CD4-positive, CD25-positive, alpha-beta regulatory T cell (primary cell): ENCODE measurements at regions not wholly inside any gene's neighbourhood (a gene's known extent, or its start where the extent isn't known, plus 50 kb on each side); places are given as distances from the start of the nearest gene placed in this dataset.
"Not testable (repeated sequence)": the region's sequence is repeated elsewhere in the genome, so short reads cannot be mapped to it uniquely, and the experiment has no call there.

Experiments used
- ATAC-seq, 2 donors: fragments of 150-1000 bp; cut with Tn5 transposase; one replicate each; pipeline ENCODE4 v1.10.0; 2021; ENCODE audit warnings: low read depth in 2 of 2, moderate number of reproducible peaks in 2 of 2, moderate library complexity in 1 of 2
- DNase-seq, 3 donors: peaks; one replicate each; pipeline versions ENCODE4 v3.0.0 to v3.0.0-alpha.2; 2012 to 2022; ENCODE audit warnings: mixed read lengths in 1 of 3
- H3K27ac ChIP-seq: one replicate; pipeline ENCODE4 v1.7.0; 2013; ENCODE audit warnings: mild to moderate bottlenecking, low read length; ENCODE audit not compliant: insufficient read depth, poor library complexity, severe bottlenecking
- H3K27me3 ChIP-seq: one replicate; pipeline ENCODE4 v1.7.0; 2013; ENCODE audit warnings: low read length; ENCODE audit not compliant: control insufficient read depth, insufficient read depth
- H3K36me3 ChIP-seq: one replicate; pipeline ENCODE4 v1.7.0; 2013; ENCODE audit warnings: mild to moderate bottlenecking, low read length, moderate library complexity; ENCODE audit not compliant: control insufficient read depth, insufficient read depth
- H3K4me1 ChIP-seq: 2 replicates; pipeline ENCODE4 v1.7.0; 2013; ENCODE audit warnings: mild to moderate bottlenecking, low read length; ENCODE audit not compliant: insufficient read depth, control insufficient read depth, poor library complexity, severe bottlenecking
- H3K4me3 ChIP-seq: one replicate; pipeline ENCODE4 v1.7.0; 2013; ENCODE audit warnings: low read depth, mild to moderate bottlenecking, low read length, moderate library complexity
- H3K9me3 ChIP-seq, 2 experiments: 1 replicate in 1 of 2; 2 replicates in 1 of 2; pipeline ENCODE4 v1.7.0; 2013; ENCODE audit warnings: low read length in 2 of 2, mild to moderate bottlenecking in 1 of 2, moderate library complexity in 1 of 2; ENCODE audit not compliant: control insufficient read depth in 2 of 2
- H3K27ac Mint-ChIP-seq, 3 donors: one replicate each; pipeline ENCODE4 v1.8.0; 2020 to 2022; ENCODE audit warnings: mild to moderate bottlenecking in 3 of 3, mixed read lengths in 3 of 3, moderate library complexity in 2 of 3
- H3K27me3 Mint-ChIP-seq: one replicate; pipeline ENCODE4 v1.8.0; 2022; ENCODE audit warnings: mild to moderate bottlenecking, mixed read lengths
- H3K36me3 Mint-ChIP-seq: one replicate; pipeline ENCODE4 v1.8.0; 2020; ENCODE audit warnings: mixed read lengths
- H3K4me1 Mint-ChIP-seq, 4 donors: one replicate each; pipeline ENCODE4 v1.8.0; 2020 to 2022; ENCODE audit warnings: mixed read lengths in 4 of 4, mild to moderate bottlenecking in 1 of 4
- H3K4me3 Mint-ChIP-seq, 4 donors: one replicate each; pipeline ENCODE4 v1.8.0; 2020 to 2022; ENCODE audit warnings: mild to moderate bottlenecking in 4 of 4, mixed read lengths in 4 of 4, moderate library complexity in 3 of 4
- H3K9me3 Mint-ChIP-seq, 7 donors: one replicate each; pipeline ENCODE4 v1.8.0; 2020 to 2022; ENCODE audit warnings: mixed read lengths in 7 of 7, mild to moderate bottlenecking in 3 of 7, moderate library complexity in 2 of 7

GRCh38 chr2:133641942-133642725 lies 73.9 kb upstream of the NCKAP5 start:
- DNase-seq (no peak), ATAC-seq (no peak)
- Histone ChIP-seq H3K4me3 (no peak overlapping the region), H3K27ac (no peak overlapping the region), H3K27me3 (no peaks in the 10 kb centered on the region), H3K36me3 (no peaks in the 10 kb centered on the region), H3K4me1 (no peaks in the 10 kb centered on the region), H3K9me3 (no peaks in the 10 kb centered on the region)
- Mint-ChIP-seq H3K27me3 (peaks cover 5% of the 10 kb centered on the region), H3K27ac (peak overlapping the region in 1 of 3 donors; percentile 0), H3K4me3 (no peak overlapping the region), H3K9me3 (peaks cover 0 to 11% (median 4%) of the 10 kb centered on the region in 7 donors), H3K36me3 (no peaks in the 10 kb centered on the region), H3K4me1 (peaks cover 0 to 6% (median 0%) of the 10 kb centered on the region in 4 donors)

DNA sequence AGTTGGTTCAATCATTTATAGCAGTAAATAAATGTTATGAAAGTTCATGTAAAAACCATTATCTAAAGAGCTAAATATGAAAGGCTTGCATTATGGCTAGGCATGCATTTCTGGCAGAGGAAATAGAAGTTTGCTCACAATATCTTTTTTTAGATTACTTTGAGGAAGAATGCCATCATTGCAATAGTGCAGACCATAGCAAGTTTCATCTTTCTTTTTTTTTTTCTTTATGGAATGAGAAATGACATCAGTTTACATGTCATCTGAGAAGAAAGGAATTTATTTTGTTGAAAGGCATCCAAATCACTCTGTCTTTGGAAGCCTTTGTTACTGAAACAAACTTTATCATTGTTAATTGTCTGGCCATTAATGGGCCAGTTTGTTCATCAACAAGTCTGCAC lies 74.5 kb upstream of the NCKAP5 start:
- Mint-ChIP-seq H3K27ac (no peak overlapping the region), H3K36me3 (no peaks in the 10 kb centered on the region), H3K9me3 (peaks cover 0 to 11% (median 4%) of the 10 kb centered on the region in 7 donors), H3K4me1 (peaks cover 0 to 6% (median 0%) of the 10 kb centered on the region in 4 donors), H3K4me3 (no peak overlapping the region), H3K27me3 (peaks cover 5% of the 10 kb centered on the region)
- no peak overlapping the region for H3K4me3 ChIP-seq
- H3K4me1 ChIP-seq = no peaks in the 10 kb centered on the region
- no peaks in the 10 kb centered on the region for H3K36me3 ChIP-seq
- no peaks in the 10 kb centered on the region for H3K27me3 ChIP-seq
- ATAC-seq (no peak), DNase-seq (no peak)
- H3K27ac ChIP-seq = no peak overlapping the region
- no peaks in the 10 kb centered on the region for H3K9me3 ChIP-seq

DNA sequence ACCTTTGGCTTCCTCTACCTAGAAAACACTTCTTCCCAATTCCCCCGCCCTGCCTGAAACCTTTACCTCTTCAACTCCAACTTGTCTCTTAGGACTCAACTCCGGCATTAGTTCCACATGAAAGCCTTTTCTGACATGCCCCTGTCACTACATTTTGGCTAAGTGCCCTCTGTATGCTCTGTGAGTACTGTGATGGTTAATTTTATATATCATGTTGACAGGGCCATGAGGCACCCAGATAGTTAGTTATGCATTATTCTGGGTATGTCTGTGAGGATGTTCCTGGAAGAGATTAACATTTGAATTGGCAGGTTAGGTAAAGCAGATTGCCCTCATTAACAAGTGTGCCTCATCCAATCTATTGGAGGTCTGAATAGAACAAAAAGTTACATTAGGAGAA lies 75.6 kb upstream of the NCKAP5 start:
- no peaks in the 10 kb centered on the region for H3K27me3 ChIP-seq
- no peaks in the 10 kb centered on the region for H3K4me1 ChIP-seq
- no peak for DNase-seq
- no peak overlapping the region for H3K4me3 ChIP-seq
- H3K9me3 ChIP-seq = no peaks in the 10 kb centered on the region
- no peaks in the 10 kb centered on the region for H3K36me3 Mint-ChIP-seq
- H3K4me1 Mint-ChIP-seq = peaks cover 0 to 6% (median 0%) of the 10 kb centered on the region in 4 donors
- no peak for ATAC-seq
- H3K27ac ChIP-seq = no peak overlapping the region
- peaks cover 5% of the 10 kb centered on the region for H3K27me3 Mint-ChIP-seq
- no peak overlapping the region for H3K27ac Mint-ChIP-seq
- peaks cover 0 to 9% (median 4%) of the 10 kb centered on the region in 7 donors for H3K9me3 Mint-ChIP-seq
- H3K36me3 ChIP-seq = no peaks in the 10 kb centered on the region
- H3K4me3 Mint-ChIP-seq = no peak overlapping the region

- Histone ChIP-seq H3K27ac (no peak overlapping the region), H3K4me1 (no peaks in the 10 kb centered on the region), H3K36me3 (no peaks in the 10 kb centered on the region), H3K4me3 (no peak overlapping the region), H3K27me3 (no peaks in the 10 kb centered on the region), H3K9me3 (no peaks in the 10 kb centered on the region)
- Mint-ChIP-seq H3K4me3 (no peak overlapping the region), H3K27ac (no peak overlapping the region), H3K9me3 (peaks cover 0 to 10% (median 4%) of the 10 kb centered on the region in 7 donors), H3K36me3 (no peaks in the 10 kb centered on the region), H3K4me1 (peaks cover 0 to 6% (median 0%) of the 10 kb centered on the region in 4 donors), H3K27me3 (peaks cover 5% of the 10 kb centered on the region)
- no peak for DNase-seq
- no peak for ATAC-seq
Measured at GRCh38 chr2:133644846-133645245, 76.6 kb upstream of the NCKAP5 start.

- H3K4me3 Mint-ChIP-seq, H3K9me3 ChIP-seq, H3K36me3 ChIP-seq, H3K4me1 Mint-ChIP-seq, H3K4me3 ChIP-seq, DNase-seq, H3K4me1 ChIP-seq, H3K27me3 ChIP-seq, H3K27ac Mint-ChIP-seq, H3K36me3 Mint-ChIP-seq, H3K9me3 Mint-ChIP-seq, ATAC-seq, H3K27me3 Mint-ChIP-seq, H3K27ac ChIP-seq: not testable (repeated sequence)
Measured at GRCh38 chr2:133647386-133647785, 79.1 kb upstream of the NCKAP5 start.

DNA sequence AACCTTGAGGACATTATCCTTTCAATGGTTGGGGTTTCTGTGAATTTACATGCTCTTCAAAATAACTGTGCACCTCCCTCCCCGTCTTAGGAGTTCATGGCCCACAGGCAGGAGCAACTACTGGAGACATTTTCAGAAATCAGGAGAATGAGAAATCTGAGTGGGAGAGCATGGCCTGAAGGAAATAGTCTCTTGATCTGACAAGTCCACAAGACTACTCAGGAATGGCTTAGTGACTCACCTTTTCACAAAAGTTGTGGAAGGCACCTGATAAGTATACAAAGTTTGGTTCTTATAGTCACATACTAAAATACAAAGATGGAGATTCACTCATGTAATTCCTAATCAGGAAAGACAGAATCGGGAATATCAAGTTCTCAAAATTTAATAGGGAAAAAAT lies 83.6 kb upstream of the NCKAP5 start:
- Histone ChIP-seq H3K36me3 (no peaks in the 10 kb centered on the region), H3K27me3 (no peaks in the 10 kb centered on the region), H3K27ac (no peak overlapping the region), H3K9me3 (no peaks in the 10 kb centered on the region), H3K4me1 (no peaks in the 10 kb centered on the region), H3K4me3 (no peak overlapping the region)
- Mint-ChIP-seq H3K36me3 (no peaks in the 10 kb centered on the region), H3K9me3 (peaks cover 0 to 15% (median 4%) of the 10 kb centered on the region in 7 donors), H3K27me3 (no peaks in the 10 kb centered on the region), H3K27ac (no peak overlapping the region), H3K4me3 (no peak overlapping the region), H3K4me1 (no peaks in the 10 kb centered on the region)
- ATAC-seq (no peak), DNase-seq (no peak)

DNA sequence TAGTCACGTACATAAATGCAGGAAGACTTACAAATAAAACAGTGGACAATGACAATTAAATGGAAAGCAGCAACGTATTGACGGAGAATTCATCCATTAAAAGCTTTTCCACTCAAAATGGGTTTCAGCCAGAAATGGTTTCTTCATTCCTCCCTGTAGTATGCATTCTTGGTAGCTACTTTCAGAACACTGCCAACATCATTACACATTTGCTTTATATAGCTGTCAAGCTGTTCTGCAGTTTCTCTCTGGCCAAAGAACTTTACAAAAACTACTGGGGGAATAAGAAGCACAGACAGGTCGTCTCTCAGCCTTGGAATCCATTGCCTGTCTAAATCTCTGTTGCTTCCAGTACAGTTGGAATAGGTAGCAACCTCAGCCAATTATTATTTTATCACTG lies 84.1 kb upstream of the NCKAP5 start:
- Histone ChIP-seq H3K27me3 (no peaks in the 10 kb centered on the region), H3K4me1 (no peaks in the 10 kb centered on the region), H3K36me3 (no peaks in the 10 kb centered on the region), H3K27ac (no peak overlapping the region), H3K9me3 (no peaks in the 10 kb centered on the region), H3K4me3 (no peak overlapping the region)
- Mint-ChIP-seq H3K4me1 (no peaks in the 10 kb centered on the region), H3K4me3 (no peak overlapping the region), H3K9me3 (peaks cover 0 to 15% (median 2%) of the 10 kb centered on the region in 7 donors), H3K36me3 (no peaks in the 10 kb centered on the region), H3K27ac (no peak overlapping the region), H3K27me3 (no peaks in the 10 kb centered on the region)
- ATAC-seq (no peak), DNase-seq (no peak)

DNA sequence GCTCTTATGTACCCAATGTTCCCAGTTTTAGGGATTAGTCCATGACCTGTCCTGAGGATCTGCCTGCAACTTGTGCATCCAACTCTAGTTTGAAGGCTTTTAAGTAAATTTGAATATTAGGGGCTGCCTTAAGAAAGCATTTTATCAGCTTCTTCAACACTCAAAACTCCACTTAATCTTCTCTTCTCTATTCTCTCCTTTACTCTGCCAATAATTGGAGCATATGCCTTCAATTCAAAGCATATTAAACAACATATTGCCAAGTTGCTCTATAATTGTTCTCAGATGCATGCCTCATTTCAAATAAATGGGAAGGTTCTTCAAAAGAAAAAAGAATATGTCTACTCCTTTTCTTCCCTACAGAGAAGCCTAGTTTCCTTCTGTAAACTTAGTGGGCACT lies 84.8 kb upstream of the NCKAP5 start:
- Histone ChIP-seq H3K27ac (no peak overlapping the region), H3K36me3 (no peaks in the 10 kb centered on the region), H3K9me3 (no peaks in the 10 kb centered on the region), H3K4me3 (no peak overlapping the region), H3K27me3 (no peaks in the 10 kb centered on the region), H3K4me1 (no peaks in the 10 kb centered on the region)
- H3K27me3 Mint-ChIP-seq = no peaks in the 10 kb centered on the region
- H3K36me3 Mint-ChIP-seq = no peaks in the 10 kb centered on the region
- ATAC-seq = no peak
- no peak overlapping the region for H3K4me3 Mint-ChIP-seq
- no peak for DNase-seq
- no peaks in the 10 kb centered on the region for H3K4me1 Mint-ChIP-seq
- H3K9me3 Mint-ChIP-seq = peaks cover 0 to 15% (median 2%) of the 10 kb centered on the region in 7 donors
- H3K27ac Mint-ChIP-seq = no peak overlapping the region
